Retinal pigment epithelial cell (primary cell): ENCODE measurements at regions not wholly inside any gene's neighbourhood (a gene's known extent, or its start where the extent isn't known, plus 50 kb on each side); places are given as distances from the start of the nearest gene placed in this dataset.
A peak's percentile ranks its signal among the peaks of the same experiment; 100 is the strongest.

Source experiments
- DNase-seq: peaks from one replicate; pipeline ENCODE4 v3.0.0-alpha.2; 2010; ENCODE audit warnings: low read depth
- H3K4me3 ChIP-seq: 2 replicates; pipeline ENCODE4 v1.5.1; 2011; ENCODE audit warnings: mild to moderate bottlenecking, low read length, control low read depth, moderate library complexity
- TF ChIP-seq, protein P1 (sequence below): conservative IDR thresholded peaks from 2 replicates; pipeline ENCODE4 v1.5.1; 2011; ENCODE audit warnings: low read depth, low read length, control low read depth, inconsistent platforms

- no peak for DNase-seq
- H3K4me3 ChIP-seq: no peak overlapping the region
- TF ChIP-seq, protein P1, sequence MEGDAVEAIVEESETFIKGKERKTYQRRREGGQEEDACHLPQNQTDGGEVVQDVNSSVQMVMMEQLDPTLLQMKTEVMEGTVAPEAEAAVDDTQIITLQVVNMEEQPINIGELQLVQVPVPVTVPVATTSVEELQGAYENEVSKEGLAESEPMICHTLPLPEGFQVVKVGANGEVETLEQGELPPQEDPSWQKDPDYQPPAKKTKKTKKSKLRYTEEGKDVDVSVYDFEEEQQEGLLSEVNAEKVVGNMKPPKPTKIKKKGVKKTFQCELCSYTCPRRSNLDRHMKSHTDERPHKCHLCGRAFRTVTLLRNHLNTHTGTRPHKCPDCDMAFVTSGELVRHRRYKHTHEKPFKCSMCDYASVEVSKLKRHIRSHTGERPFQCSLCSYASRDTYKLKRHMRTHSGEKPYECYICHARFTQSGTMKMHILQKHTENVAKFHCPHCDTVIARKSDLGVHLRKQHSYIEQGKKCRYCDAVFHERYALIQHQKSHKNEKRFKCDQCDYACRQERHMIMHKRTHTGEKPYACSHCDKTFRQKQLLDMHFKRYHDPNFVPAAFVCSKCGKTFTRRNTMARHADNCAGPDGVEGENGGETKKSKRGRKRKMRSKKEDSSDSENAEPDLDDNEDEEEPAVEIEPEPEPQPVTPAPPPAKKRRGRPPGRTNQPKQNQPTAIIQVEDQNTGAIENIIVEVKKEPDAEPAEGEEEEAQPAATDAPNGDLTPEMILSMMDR: no peak
Observed at GRCh38 chr3:187522293-187522692, 147.9 kb downstream of the SST start.

GRCh38 chr3:187521546-187521945 is 148.6 kb downstream of the SST start:
- DNase-seq: no peak
- TF ChIP-seq, protein P1: no peak

GRCh38 chr3:187520027-187520945 is 149.9 kb downstream of the SST start:
- H3K4me3 ChIP-seq: no peak overlapping the region
- DNase-seq: no peak
- TF ChIP-seq, protein P1: no peak

More at GRCh38 chr3:187521546-187521945, 148.6 kb downstream of the SST start:
- no peak overlapping the region for H3K4me3 ChIP-seq

DNA sequence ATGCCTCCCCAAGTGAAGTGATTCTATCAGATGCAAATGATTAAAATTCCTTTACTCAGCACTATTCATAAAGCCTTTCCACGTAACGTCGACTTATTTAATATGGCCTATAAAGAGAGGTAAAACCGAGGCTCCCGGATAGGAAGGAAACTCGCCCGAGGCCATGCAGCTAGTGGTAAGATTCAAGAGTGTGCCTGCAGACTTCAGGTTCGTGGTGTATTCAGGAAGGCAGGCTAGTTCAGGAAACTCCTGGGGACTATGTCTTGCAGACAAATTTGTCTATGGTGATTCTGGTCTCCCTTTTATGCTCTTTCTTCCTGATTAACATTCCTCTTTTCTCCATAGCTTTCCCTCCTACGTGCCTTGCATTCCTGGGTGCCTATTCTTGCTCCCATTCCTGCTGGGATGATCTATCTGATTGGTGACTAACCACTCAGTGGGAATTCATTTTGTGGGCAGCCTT is 150.7 kb downstream of the SST start:
- peak; percentile 47 for DNase-seq
- H3K4me3 ChIP-seq: no peak overlapping the region
- TF ChIP-seq, protein P1: no peak

DNA sequence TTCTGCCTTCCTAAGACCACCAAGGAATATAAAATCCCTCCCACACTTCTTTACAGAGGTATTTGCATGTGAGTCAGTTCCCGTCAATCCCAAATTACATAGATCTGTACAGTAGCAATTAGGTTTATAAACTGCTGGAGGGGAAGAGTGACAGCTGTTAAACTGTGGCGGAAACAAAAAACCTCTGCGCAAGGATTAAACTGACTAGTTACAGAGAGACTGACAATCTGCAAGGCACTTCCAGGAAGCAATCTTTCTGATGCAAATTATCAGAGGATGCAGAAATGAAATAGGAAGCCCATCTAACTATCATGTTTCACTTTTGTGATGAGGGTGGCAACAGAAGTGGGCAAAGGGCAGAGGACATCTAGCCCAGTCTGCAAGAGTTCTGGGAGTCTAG is 150.4 kb downstream of the RTP4 start:
- H3K4me3 ChIP-seq: no peak overlapping the region
- DNase-seq: no peak
- TF ChIP-seq, protein P1: no peak

- TF ChIP-seq, protein P1: no peak
- H3K4me3 ChIP-seq: no peak overlapping the region
- no peak for DNase-seq
Observed at GRCh38 chr3:187518207-187518606, 150.0 kb downstream of the RTP4 start.
